Hepatocyte (in vitro differentiated cells): ENCODE measurements at regions not wholly inside any gene's neighbourhood (a gene's known extent, or its start where the extent isn't known, plus 50 kb on each side); places are given as distances from the start of the nearest gene placed in this dataset.
"Not testable (repeated sequence)": the region's sequence is repeated elsewhere in the genome, so short reads cannot be mapped to it uniquely, and the experiment has no call there.

Experiments used
- DNase-seq: peaks from one replicate; pipeline ENCODE4 v3.0.0-alpha.2; 2016; ENCODE audit warnings: low spot score
- H2AFZ ChIP-seq: fragments of 200-600 bp; sonication (generic); 2 replicates; pipeline ENCODE4 v1.6.0; 2016; ENCODE audit warnings: antibody characterized with exemption, mild to moderate bottlenecking
- H3K27ac ChIP-seq: fragments of 200-600 bp; sonication (generic); 2 replicates; pipeline ENCODE4 v1.5.1; 2016; ENCODE audit warnings: mild to moderate bottlenecking
- H3K27me3 ChIP-seq: fragments of 200-600 bp; sonication (generic); 2 replicates; pipeline ENCODE4 v1.6.1; 2016
- H3K36me3 ChIP-seq: fragments of 200-600 bp; sonication (generic); replicated peaks from 2 replicates; pipeline ENCODE4 v1.5.1; 2016; ENCODE audit warnings: low read depth; ENCODE audit not compliant: insufficient read depth
- H3K4me1 ChIP-seq: fragments of 200-600 bp; sonication (generic); 2 replicates; pipeline ENCODE4 v1.5.1; 2016; ENCODE audit warnings: mild to moderate bottlenecking, moderate library complexity; ENCODE audit not compliant: insufficient read depth
- H3K4me2 ChIP-seq: fragments of 200-600 bp; sonication (generic); 2 replicates; pipeline ENCODE4 v1.6.0; 2016
- H3K4me3 ChIP-seq: fragments of 200-600 bp; sonication (generic); 2 replicates; pipeline ENCODE4 v1.5.1; 2016; ENCODE audit warnings: mild to moderate bottlenecking
- H3K79me2 ChIP-seq: fragments of 200-600 bp; sonication (generic); 2 replicates; pipeline ENCODE4 v1.6.0; 2017; ENCODE audit warnings: mild to moderate bottlenecking
- H3K9me2 ChIP-seq: fragments of 200-600 bp; sonication (generic); replicated peaks from 2 replicates; pipeline ENCODE4 v1.6.0; 2017; ENCODE audit warnings: mild to moderate bottlenecking; ENCODE audit not compliant: insufficient read depth
- H3K9me3 ChIP-seq: fragments of 200-600 bp; sonication (generic); 2 replicates; pipeline ENCODE4 v1.5.1; 2016; ENCODE audit warnings: low read depth, mild to moderate bottlenecking
- H4K20me1 ChIP-seq: fragments of 200-600 bp; sonication (generic); 2 replicates; pipeline ENCODE4 v1.6.0; 2016; ENCODE audit warnings: mild to moderate bottlenecking; ENCODE audit not compliant: insufficient read depth, poor library complexity, severe bottlenecking
- EZH2 ChIP-seq: fragments of 200-600 bp; sonication (generic); IDR thresholded peaks from 2 replicates; pipeline ENCODE4 v1.6.1; 2016; ENCODE audit warnings: antibody characterized with exemption, mild to moderate bottlenecking, borderline replicate concordance
- EZH2phosphoT487 ChIP-seq: fragments of 200-600 bp; sonication (generic); IDR thresholded peaks from one replicate; pipeline ENCODE4 v1.6.1; 2018; ENCODE audit warnings: antibody characterized with exemption, mild to moderate bottlenecking, low read depth, moderate library complexity; ENCODE audit not compliant: unreplicated experiment, severe bottlenecking
- WGBS: methylation state at CpG from one replicate; pipeline ENCODE4 v1.1.6; 2016; ENCODE audit warnings: low lambda C conversion rate; ENCODE audit errors: missing lambda C conversion rate; 5-methylcytosine and 5-hydroxymethylcytosine counted together
- TF ChIP-seq, protein P1 (sequence below): fragments of 200-600 bp; sonication (generic); IDR thresholded peaks from 2 replicates; pipeline ENCODE4 v1.5.1; 2016; ENCODE audit warnings: antibody characterized with exemption, mild to moderate bottlenecking; ENCODE audit not compliant: poor library complexity

DNA sequence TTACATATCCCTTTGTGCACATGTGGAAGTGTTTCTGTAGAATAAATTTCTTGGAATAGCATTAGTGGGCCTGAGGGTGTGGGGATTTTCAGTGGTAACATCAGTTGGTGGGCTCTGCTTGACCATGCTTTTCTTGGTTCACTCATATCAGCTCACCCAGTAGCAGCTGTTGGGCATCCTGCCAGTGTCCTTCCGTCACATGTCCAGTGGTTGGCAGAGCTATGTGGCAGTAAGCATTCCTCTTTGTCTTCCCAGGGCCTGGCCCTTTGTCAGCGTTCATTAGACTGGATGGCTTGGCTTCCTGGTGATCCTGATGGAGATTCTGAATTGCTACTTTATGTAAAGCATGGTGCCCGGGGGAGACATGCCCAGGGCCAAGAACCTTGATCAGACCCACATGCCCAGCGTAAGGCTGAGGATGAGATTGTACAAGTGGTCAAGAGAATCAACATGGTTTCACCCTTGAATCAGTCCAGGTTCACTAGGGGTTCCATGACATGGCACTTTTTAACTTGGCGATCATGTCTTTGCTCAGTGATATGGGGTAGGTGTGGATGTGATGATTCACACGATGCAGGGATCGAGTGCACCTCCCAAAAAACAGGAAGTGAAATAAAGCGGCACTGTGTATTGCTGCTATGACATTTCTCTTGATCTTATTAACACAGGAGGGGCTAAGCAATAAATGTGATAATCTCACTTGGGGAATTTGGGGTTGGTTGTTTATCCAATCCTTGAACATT is 72.1 kb upstream of the IGFBP7 start:
- no peak overlapping the region for H3K4me3 ChIP-seq
- no peak overlapping the region for H3K27ac ChIP-seq
- no peaks in the 10 kb centered on the region for H3K4me1 ChIP-seq
- no peaks in the 10 kb centered on the region for H3K79me2 ChIP-seq
- no peak overlapping the region for H2AFZ ChIP-seq
- H3K36me3 ChIP-seq = no peaks in the 10 kb centered on the region
- H4K20me1 ChIP-seq = no peaks in the 10 kb centered on the region
- TF ChIP-seq EZH2 (no peak), EZH2phosphoT487 (no peak)
- TF ChIP-seq, protein P1, sequence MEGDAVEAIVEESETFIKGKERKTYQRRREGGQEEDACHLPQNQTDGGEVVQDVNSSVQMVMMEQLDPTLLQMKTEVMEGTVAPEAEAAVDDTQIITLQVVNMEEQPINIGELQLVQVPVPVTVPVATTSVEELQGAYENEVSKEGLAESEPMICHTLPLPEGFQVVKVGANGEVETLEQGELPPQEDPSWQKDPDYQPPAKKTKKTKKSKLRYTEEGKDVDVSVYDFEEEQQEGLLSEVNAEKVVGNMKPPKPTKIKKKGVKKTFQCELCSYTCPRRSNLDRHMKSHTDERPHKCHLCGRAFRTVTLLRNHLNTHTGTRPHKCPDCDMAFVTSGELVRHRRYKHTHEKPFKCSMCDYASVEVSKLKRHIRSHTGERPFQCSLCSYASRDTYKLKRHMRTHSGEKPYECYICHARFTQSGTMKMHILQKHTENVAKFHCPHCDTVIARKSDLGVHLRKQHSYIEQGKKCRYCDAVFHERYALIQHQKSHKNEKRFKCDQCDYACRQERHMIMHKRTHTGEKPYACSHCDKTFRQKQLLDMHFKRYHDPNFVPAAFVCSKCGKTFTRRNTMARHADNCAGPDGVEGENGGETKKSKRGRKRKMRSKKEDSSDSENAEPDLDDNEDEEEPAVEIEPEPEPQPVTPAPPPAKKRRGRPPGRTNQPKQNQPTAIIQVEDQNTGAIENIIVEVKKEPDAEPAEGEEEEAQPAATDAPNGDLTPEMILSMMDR = no peak
- 96% methylated on average over 8 of the region's 8 CpGs for WGBS
- H3K9me3 ChIP-seq = no peaks in the 10 kb centered on the region
- no peaks in the 10 kb centered on the region for H3K27me3 ChIP-seq
- DNase-seq = no peak
- H3K9me2 ChIP-seq = no peaks in the 10 kb centered on the region
- H3K4me2 ChIP-seq = no peak overlapping the region

DNA sequence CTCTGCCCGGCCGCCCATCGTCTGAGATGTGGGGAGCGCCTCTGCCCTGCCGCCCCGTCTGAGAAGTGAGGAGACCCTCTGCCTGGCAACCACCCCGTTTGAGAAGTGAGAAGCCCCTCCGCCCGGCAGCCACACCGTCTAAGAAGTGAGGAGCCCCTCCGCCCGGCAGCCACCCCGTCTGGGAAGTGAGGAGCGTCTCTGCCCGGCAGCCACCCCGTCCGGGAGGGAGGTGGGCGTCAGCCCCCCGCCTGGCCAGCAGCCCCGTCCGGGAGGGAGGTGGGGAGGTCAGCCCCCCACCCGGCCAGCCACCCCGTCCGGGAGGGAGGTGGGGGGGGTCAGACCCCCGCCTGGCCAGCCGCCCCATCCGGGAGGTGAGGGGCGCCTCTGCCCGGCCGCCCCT is 63.0 kb upstream of the IGFBP7 start:
- H3K9me2 ChIP-seq, H3K27ac ChIP-seq, H3K36me3 ChIP-seq, H3K4me2 ChIP-seq, DNase-seq, H3K9me3 ChIP-seq, H3K79me2 ChIP-seq, H2AFZ ChIP-seq, H4K20me1 ChIP-seq, H3K4me3 ChIP-seq, H3K4me1 ChIP-seq, H3K27me3 ChIP-seq: not testable (repeated sequence)
- 98% methylated on average over 6 of the region's 30 CpGs for WGBS

DNA sequence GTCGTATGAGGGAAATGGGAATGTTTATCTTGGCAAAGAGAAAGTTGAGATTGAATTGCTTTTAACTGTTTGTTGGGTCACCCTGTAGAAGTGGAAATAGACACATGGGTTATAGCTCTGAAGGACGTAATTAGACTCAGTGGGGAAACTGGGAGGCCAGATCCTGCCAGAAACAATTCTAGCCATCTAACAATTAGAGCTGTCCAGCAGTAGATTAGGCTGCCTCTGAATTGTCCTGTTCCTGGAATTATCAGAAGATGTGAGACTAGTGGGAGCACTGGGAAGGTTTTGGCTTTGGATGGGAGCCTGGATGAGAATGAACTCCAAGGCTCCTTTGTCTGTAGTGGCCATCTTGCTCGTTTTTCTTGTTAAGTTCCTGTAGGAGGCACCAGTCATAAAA is 61.9 kb upstream of the IGFBP7 start:
- H2AFZ ChIP-seq = no peak overlapping the region
- WGBS = 72% methylated on average over 3 of the region's 3 CpGs
- TF ChIP-seq, protein P1 = no peak
- no peak for TF ChIP-seq EZH2phosphoT487
- TF ChIP-seq EZH2 = no peak
- H3K27ac ChIP-seq = no peak overlapping the region
- H3K4me2 ChIP-seq = no peak overlapping the region
- H3K4me1 ChIP-seq = no peaks in the 10 kb centered on the region
- no peaks in the 10 kb centered on the region for H4K20me1 ChIP-seq
- DNase-seq = no peak
- H3K4me3 ChIP-seq = no peak overlapping the region
- H3K9me2 ChIP-seq = no peaks in the 10 kb centered on the region
- H3K27me3 ChIP-seq = no peaks in the 10 kb centered on the region
- H3K9me3 ChIP-seq = no peaks in the 10 kb centered on the region
- H3K36me3 ChIP-seq = no peaks in the 10 kb centered on the region
- H3K79me2 ChIP-seq = no peaks in the 10 kb centered on the region

DNA sequence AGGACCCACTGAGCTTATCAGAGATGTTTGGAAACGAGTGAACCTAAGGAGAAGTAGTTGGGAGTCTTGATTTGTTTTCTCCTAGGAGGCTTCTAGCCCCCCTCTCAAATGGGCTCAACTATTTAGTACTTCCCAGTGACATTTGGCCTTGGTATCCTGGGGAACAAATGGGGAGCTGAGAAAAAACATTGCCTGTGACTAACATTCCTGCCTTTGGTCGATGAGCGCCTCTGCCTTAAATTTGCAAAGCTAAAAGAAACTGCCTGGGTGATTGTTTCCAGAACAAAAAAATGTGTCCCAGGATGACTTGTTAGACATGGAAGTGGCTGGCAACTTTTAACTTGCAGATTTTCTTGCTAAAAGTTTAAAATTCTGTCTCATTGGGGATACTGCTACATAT is 58.8 kb upstream of the IGFBP7 start:
- H3K9me3 ChIP-seq = no peaks in the 10 kb centered on the region
- TF ChIP-seq EZH2phosphoT487 (no peak), EZH2 (no peak)
- TF ChIP-seq, protein P1 = no peak

More for the DNA sequence above, 58.8 kb upstream of the IGFBP7 start:
- WGBS = 66% methylated on average over 3 of the region's 3 CpGs
- Histone ChIP-seq H3K79me2 (no peaks in the 10 kb centered on the region), H3K4me1 (peaks cover 4% of the 10 kb centered on the region), H3K27me3 (no peaks in the 10 kb centered on the region), H3K9me2 (no peaks in the 10 kb centered on the region), H2AFZ (no peak overlapping the region), H3K36me3 (no peaks in the 10 kb centered on the region), H3K4me2 (no peak overlapping the region), H3K27ac (no peak overlapping the region), H4K20me1 (no peaks in the 10 kb centered on the region), H3K4me3 (no peak overlapping the region)
- no peak for DNase-seq
